ENCODE measurements at regions not wholly inside any gene's neighbourhood (a gene's known extent, or its start where the extent isn't known, plus 50 kb on each side); places are given as distances from the start of the nearest gene placed in this dataset.

GRCh38 chr3:39744746-39745145 lies 64.7 kb upstream of the MYRIP start:
- no peaks in the 10 kb centered on the region for H3K9me3 ChIP-seq (ENCODE audit: control insufficient read depth, insufficient read depth, low read length)
- WGBS (ENCODE audit: insufficient coverage, insufficient read length), result no CpG with 5 or more reads among the region's 3 CpGs
- H3K27ac ChIP-seq (ENCODE audit: low read length), result no peak overlapping the region
- H3K4me1 ChIP-seq (ENCODE audit: control insufficient read depth, insufficient read depth, low read length), result no peaks in the 10 kb centered on the region
- H3K36me3 ChIP-seq (ENCODE audit: control insufficient read depth, insufficient read depth, low read length), result no peaks in the 10 kb centered on the region
- no peak overlapping the region for H3K4me3 ChIP-seq (ENCODE audit: low read length)
- no peaks in the 10 kb centered on the region for H3K27me3 ChIP-seq (ENCODE audit: control insufficient read depth, insufficient read depth, low read length)
- DNase-seq (ENCODE audit: low read depth, low spot score), result no peak

- H3K4me1 ChIP-seq (ENCODE audit: control insufficient read depth, insufficient read depth, low read length), result no peaks in the 10 kb centered on the region
- WGBS (ENCODE audit: insufficient coverage, insufficient read length), result no CpG with 5 or more reads among the region's 1 CpG
- H3K27me3 ChIP-seq (ENCODE audit: control insufficient read depth, insufficient read depth, low read length), result no peaks in the 10 kb centered on the region
- H3K9me3 ChIP-seq (ENCODE audit: control insufficient read depth, insufficient read depth, low read length), result no peaks in the 10 kb centered on the region
- no peak for DNase-seq (ENCODE audit: low read depth, low spot score)
- H3K4me3 ChIP-seq (ENCODE audit: low read length), result no peak overlapping the region
- H3K27ac ChIP-seq (ENCODE audit: low read length), result no peak overlapping the region
- H3K36me3 ChIP-seq (ENCODE audit: control insufficient read depth, insufficient read depth, low read length), result no peaks in the 10 kb centered on the region
These were observed 61.4 kb upstream of the MYRIP start for GRCh38 chr3:39748002-39748401.

- no peaks in the 10 kb centered on the region for H3K4me1 ChIP-seq (ENCODE audit: control insufficient read depth, insufficient read depth, low read length)
- H3K27me3 ChIP-seq (ENCODE audit: control insufficient read depth, insufficient read depth, low read length), result no peaks in the 10 kb centered on the region
- no peak overlapping the region for H3K4me3 ChIP-seq (ENCODE audit: low read length)
- WGBS (ENCODE audit: insufficient coverage, insufficient read length), result no CpG with 5 or more reads among the region's 2 CpGs
- no peaks in the 10 kb centered on the region for H3K9me3 ChIP-seq (ENCODE audit: control insufficient read depth, insufficient read depth, low read length)
- DNase-seq (ENCODE audit: low read depth, low spot score), result no peak
- H3K36me3 ChIP-seq (ENCODE audit: control insufficient read depth, insufficient read depth, low read length), result no peaks in the 10 kb centered on the region
- no peak overlapping the region for H3K27ac ChIP-seq (ENCODE audit: low read length)
These were observed 60.6 kb upstream of the MYRIP start for GRCh38 chr3:39748763-39749162.

GRCh38 chr3:39750712-39751111 lies 58.7 kb upstream of the MYRIP start:
- H3K36me3 ChIP-seq (ENCODE audit: control insufficient read depth, insufficient read depth, low read length), result no peaks in the 10 kb centered on the region
- WGBS (ENCODE audit: insufficient coverage, insufficient read length), result no CpG with 5 or more reads among the region's 4 CpGs
- no peak overlapping the region for H3K4me3 ChIP-seq (ENCODE audit: low read length)
- no peaks in the 10 kb centered on the region for H3K9me3 ChIP-seq (ENCODE audit: control insufficient read depth, insufficient read depth, low read length)
- no peak overlapping the region for H3K27ac ChIP-seq (ENCODE audit: low read length)
- H3K27me3 ChIP-seq (ENCODE audit: control insufficient read depth, insufficient read depth, low read length), result no peaks in the 10 kb centered on the region
- no peak for DNase-seq (ENCODE audit: low read depth, low spot score)
- H3K4me1 ChIP-seq (ENCODE audit: control insufficient read depth, insufficient read depth, low read length), result no peaks in the 10 kb centered on the region

GRCh38 chr3:39751286-39751685 lies 58.1 kb upstream of the MYRIP start:
- Histone ChIP-seq H3K36me3 (ENCODE audit: control insufficient read depth, insufficient read depth, low read length) (no peaks in the 10 kb centered on the region), H3K27me3 (ENCODE audit: control insufficient read depth, insufficient read depth, low read length) (no peaks in the 10 kb centered on the region), H3K27ac (ENCODE audit: low read length) (no peak overlapping the region), H3K4me1 (ENCODE audit: control insufficient read depth, insufficient read depth, low read length) (no peaks in the 10 kb centered on the region), H3K4me3 (ENCODE audit: low read length) (no peak overlapping the region), H3K9me3 (ENCODE audit: control insufficient read depth, insufficient read depth, low read length) (no peaks in the 10 kb centered on the region)
- no peak for DNase-seq (ENCODE audit: low read depth, low spot score)
- no CpG with 5 or more reads among the region's 1 CpG for WGBS (ENCODE audit: insufficient coverage, insufficient read length)

- Histone ChIP-seq H3K27ac (ENCODE audit: low read length) (no peak overlapping the region), H3K36me3 (ENCODE audit: control insufficient read depth, insufficient read depth, low read length) (no peaks in the 10 kb centered on the region), H3K27me3 (ENCODE audit: control insufficient read depth, insufficient read depth, low read length) (no peaks in the 10 kb centered on the region), H3K4me1 (ENCODE audit: control insufficient read depth, insufficient read depth, low read length) (no peaks in the 10 kb centered on the region), H3K4me3 (ENCODE audit: low read length) (no peak overlapping the region), H3K9me3 (ENCODE audit: control insufficient read depth, insufficient read depth, low read length) (no peaks in the 10 kb centered on the region)
- DNase-seq (ENCODE audit: low read depth, low spot score), result no peak
- no CpG with 5 or more reads among the region's 3 CpGs for WGBS (ENCODE audit: insufficient coverage, insufficient read length)
These were observed 57.3 kb upstream of the MYRIP start for GRCh38 chr3:39752019-39752637.

- Histone ChIP-seq H3K4me1 (ENCODE audit: control insufficient read depth, insufficient read depth, low read length) (no peaks in the 10 kb centered on the region), H3K27me3 (ENCODE audit: control insufficient read depth, insufficient read depth, low read length) (no peaks in the 10 kb centered on the region), H3K9me3 (ENCODE audit: control insufficient read depth, insufficient read depth, low read length) (no peaks in the 10 kb centered on the region), H3K27ac (ENCODE audit: low read length) (no peak overlapping the region), H3K36me3 (ENCODE audit: control insufficient read depth, insufficient read depth, low read length) (no peaks in the 10 kb centered on the region), H3K4me3 (ENCODE audit: low read length) (no peak overlapping the region)
- no CpG with 5 or more reads among the region's 1 CpG for WGBS (ENCODE audit: insufficient coverage, insufficient read length)
- no peak for DNase-seq (ENCODE audit: low read depth, low spot score)
These were observed 56.7 kb upstream of the MYRIP start for GRCh38 chr3:39752751-39753150.

- Histone ChIP-seq H3K27ac (ENCODE audit: low read length) (no peak overlapping the region), H3K27me3 (ENCODE audit: control insufficient read depth, insufficient read depth, low read length) (no peaks in the 10 kb centered on the region), H3K4me1 (ENCODE audit: control insufficient read depth, insufficient read depth, low read length) (no peaks in the 10 kb centered on the region), H3K36me3 (ENCODE audit: control insufficient read depth, insufficient read depth, low read length) (no peaks in the 10 kb centered on the region), H3K9me3 (ENCODE audit: control insufficient read depth, insufficient read depth, low read length) (no peaks in the 10 kb centered on the region), H3K4me3 (ENCODE audit: low read length) (no peak overlapping the region)
- DNase-seq (ENCODE audit: low read depth, low spot score), result no peak
- WGBS (ENCODE audit: insufficient coverage, insufficient read length), result no CpG with 5 or more reads among the region's 1 CpG
These were observed 56.0 kb upstream of the MYRIP start for GRCh38 chr3:39753391-39753790.

- Histone ChIP-seq H3K27ac (ENCODE audit: low read length) (no peak overlapping the region), H3K36me3 (ENCODE audit: control insufficient read depth, insufficient read depth, low read length) (no peaks in the 10 kb centered on the region), H3K4me3 (ENCODE audit: low read length) (no peak overlapping the region), H3K9me3 (ENCODE audit: control insufficient read depth, insufficient read depth, low read length) (no peaks in the 10 kb centered on the region), H3K4me1 (ENCODE audit: control insufficient read depth, insufficient read depth, low read length) (no peaks in the 10 kb centered on the region), H3K27me3 (ENCODE audit: control insufficient read depth, insufficient read depth, low read length) (no peaks in the 10 kb centered on the region)
- no CpG with 5 or more reads among the region's 3 CpGs for WGBS (ENCODE audit: insufficient coverage, insufficient read length)
- no peak for DNase-seq (ENCODE audit: low read depth, low spot score)
These were observed 54.9 kb upstream of the MYRIP start for GRCh38 chr3:39754549-39754948.

GRCh38 chr3:39755100-39755499 lies 54.3 kb upstream of the MYRIP start:
- Histone ChIP-seq H3K9me3 (ENCODE audit: control insufficient read depth, insufficient read depth, low read length) (no peaks in the 10 kb centered on the region), H3K27me3 (ENCODE audit: control insufficient read depth, insufficient read depth, low read length) (no peaks in the 10 kb centered on the region), H3K36me3 (ENCODE audit: control insufficient read depth, insufficient read depth, low read length) (no peaks in the 10 kb centered on the region), H3K4me3 (ENCODE audit: low read length) (no peak overlapping the region), H3K27ac (ENCODE audit: low read length) (no peak overlapping the region), H3K4me1 (ENCODE audit: control insufficient read depth, insufficient read depth, low read length) (no peaks in the 10 kb centered on the region)
- WGBS (ENCODE audit: insufficient coverage, insufficient read length), result no CpG with 5 or more reads among the region's 1 CpG
- no peak for DNase-seq (ENCODE audit: low read depth, low spot score)

GRCh38 chr3:39757307-39757706 lies 52.1 kb upstream of the MYRIP start:
- Histone ChIP-seq H3K4me1 (ENCODE audit: control insufficient read depth, insufficient read depth, low read length) (no peaks in the 10 kb centered on the region), H3K27me3 (ENCODE audit: control insufficient read depth, insufficient read depth, low read length) (no peaks in the 10 kb centered on the region), H3K4me3 (ENCODE audit: low read length) (no peak overlapping the region), H3K27ac (ENCODE audit: low read length) (no peak overlapping the region), H3K9me3 (ENCODE audit: control insufficient read depth, insufficient read depth, low read length) (no peaks in the 10 kb centered on the region), H3K36me3 (ENCODE audit: control insufficient read depth, insufficient read depth, low read length) (no peaks in the 10 kb centered on the region)
- DNase-seq (ENCODE audit: low read depth, low spot score), result no peak
- no CpG with 5 or more reads among the region's 2 CpGs for WGBS (ENCODE audit: insufficient coverage, insufficient read length)

All from iPS DF 6.9 (cell line).